Activated CD8-positive, alpha-beta memory T cell treated with anti-CD3 and anti-CD28 coated beads, Interleukin-2, amount 50 U/mL, for 48 hours (primary cell): ENCODE measurements at regions not wholly inside any gene's neighbourhood (a gene's known extent, or its start where the extent isn't known, plus 50 kb on each side); places are given as distances from the start of the nearest gene placed in this dataset.

Source experiments
- DNase-seq: peaks from one replicate; pipeline ENCODE4 v3.0.0-alpha.2; 2020

GRCh38 chr2:37812941-37813730 is 112.0 kb upstream of the RMDN2 start:
- DNase-seq = no peak

GRCh38 chr2:37816036-37816435 is 109.1 kb upstream of the RMDN2 start:
- DNase-seq = no peak

- no peak for DNase-seq
Observed at GRCh38 chr2:37816686-37817085, 108.4 kb upstream of the RMDN2 start.

- no peak for DNase-seq
Observed at GRCh38 chr2:37819186-37819585, 105.9 kb upstream of the RMDN2 start.

- no peak for DNase-seq
Observed at GRCh38 chr2:37820471-37820986, 104.6 kb upstream of the RMDN2 start.

GRCh38 chr2:37825586-37825985 is 99.5 kb upstream of the RMDN2 start:
- DNase-seq = no peak

GRCh38 chr2:37826611-37827010 is 98.5 kb upstream of the RMDN2 start:
- DNase-seq = no peak

GRCh38 chr2:37827455-37827854 is 97.6 kb upstream of the RMDN2 start:
- no peak for DNase-seq

- DNase-seq = no peak
Observed at GRCh38 chr2:37827911-37828511, 97.1 kb upstream of the RMDN2 start.

GRCh38 chr2:37829202-37829601 is 95.9 kb upstream of the RMDN2 start:
- no peak for DNase-seq

GRCh38 chr2:37829616-37830395 is 95.3 kb upstream of the RMDN2 start:
- no peak for DNase-seq

GRCh38 chr2:37830636-37831035 is 94.5 kb upstream of the RMDN2 start:
- no peak for DNase-seq

- DNase-seq = no peak
Observed at GRCh38 chr2:37831081-37831780, 93.9 kb upstream of the RMDN2 start.

GRCh38 chr2:37832590-37833197 is 92.4 kb upstream of the RMDN2 start:
- peak; percentile 82 for DNase-seq

GRCh38 chr2:37833423-37833822 is 91.7 kb upstream of the RMDN2 start:
- no peak for DNase-seq

GRCh38 chr2:37836270-37836669 is 88.8 kb upstream of the RMDN2 start:
- DNase-seq = no peak

- DNase-seq = no peak
Observed at GRCh38 chr2:37836711-37837110, 88.4 kb upstream of the RMDN2 start.

GRCh38 chr2:37837628-37838328 is 87.3 kb upstream of the RMDN2 start:
- no peak for DNase-seq

- no peak for DNase-seq
Observed at GRCh38 chr2:37838541-37839167, 86.4 kb upstream of the RMDN2 start.

GRCh38 chr2:37839991-37840390 is 85.1 kb upstream of the RMDN2 start:
- DNase-seq = no peak

- DNase-seq = no peak
Observed at GRCh38 chr2:37842732-37843440, 82.2 kb upstream of the RMDN2 start.
